GM06990 (cell line): ENCODE measurements at regions not wholly inside any gene's neighbourhood (a gene's known extent, or its start where the extent isn't known, plus 50 kb on each side); places are given as distances from the start of the nearest gene placed in this dataset.

Experiments used
- DNase-seq: peaks from one replicate; pipeline ENCODE4 v3.0.0-alpha.2; 2011; ENCODE audit not compliant: insufficient read length; ENCODE audit errors: extremely low read depth
- H3K27me3 ChIP-seq: replicated peaks from 2 replicates; pipeline ENCODE4 v1.6.0; 2011; ENCODE audit warnings: low read length; ENCODE audit not compliant: control insufficient read depth, insufficient read depth
- H3K36me3 ChIP-seq: 2 replicates; pipeline ENCODE4 v1.5.1; 2011; ENCODE audit warnings: low read length; ENCODE audit not compliant: control insufficient read depth, insufficient read depth
- H3K4me3 ChIP-seq: replicated peaks from 2 replicates; pipeline ENCODE4 v1.5.1; 2011; ENCODE audit warnings: low read depth, mild to moderate bottlenecking, control low read depth, low read length
- CTCF ChIP-seq: IDR thresholded peaks from 2 replicates; pipeline ENCODE4 v1.5.1; 2011; ENCODE audit warnings: low read length, control low read depth, mild to moderate bottlenecking, inconsistent platforms; ENCODE audit not compliant: insufficient read depth, poor library complexity, severe bottlenecking

GRCh38 chr1:101356604-101357443, 120.0 kb downstream of the S1PR1 start:
- H3K36me3 ChIP-seq = no peaks in the 10 kb centered on the region
- no peak for TF ChIP-seq CTCF
- DNase-seq = no peak
- H3K27me3 ChIP-seq = no peaks in the 10 kb centered on the region
- no peak overlapping the region for H3K4me3 ChIP-seq

GRCh38 chr1:101357444-101357986, 120.7 kb downstream of the S1PR1 start:
- DNase-seq = no peak
- Histone ChIP-seq H3K36me3 (no peaks in the 10 kb centered on the region), H3K27me3 (no peaks in the 10 kb centered on the region), H3K4me3 (no peak overlapping the region)
- peak; percentile 77 for TF ChIP-seq CTCF

- Histone ChIP-seq H3K36me3 (no peaks in the 10 kb centered on the region), H3K27me3 (no peaks in the 10 kb centered on the region), H3K4me3 (no peak overlapping the region)
- no peak for TF ChIP-seq CTCF
- DNase-seq = no peak
Observed at GRCh38 chr1:101360506-101360905, 123.7 kb downstream of the S1PR1 start.

GRCh38 chr1:101363891-101364318, 127.1 kb downstream of the S1PR1 start:
- Histone ChIP-seq H3K27me3 (no peaks in the 10 kb centered on the region), H3K36me3 (no peaks in the 10 kb centered on the region), H3K4me3 (no peak overlapping the region)
- peak; percentile 40 for DNase-seq
- TF ChIP-seq CTCF = no peak

- Histone ChIP-seq H3K36me3 (no peaks in the 10 kb centered on the region), H3K4me3 (no peak overlapping the region), H3K27me3 (no peaks in the 10 kb centered on the region)
- no peak for TF ChIP-seq CTCF
- DNase-seq = peak; percentile 41
Observed at GRCh38 chr1:101364370-101365120, 127.7 kb downstream of the S1PR1 start.
